COLO668 (cell line): ENCODE measurements at regions not wholly inside any gene's neighbourhood (a gene's known extent, or its start where the extent isn't known, plus 50 kb on each side); places are given as distances from the start of the nearest gene placed in this dataset.
A peak's percentile ranks its signal among the peaks of the same experiment; 100 is the strongest.

Experiments
- DNase-seq: peaks from one replicate; lab custom pipeline; 2025; ENCODE audit not compliant: unreplicated experiment; lab: John Stamatoyannopoulos, UW

DNA sequence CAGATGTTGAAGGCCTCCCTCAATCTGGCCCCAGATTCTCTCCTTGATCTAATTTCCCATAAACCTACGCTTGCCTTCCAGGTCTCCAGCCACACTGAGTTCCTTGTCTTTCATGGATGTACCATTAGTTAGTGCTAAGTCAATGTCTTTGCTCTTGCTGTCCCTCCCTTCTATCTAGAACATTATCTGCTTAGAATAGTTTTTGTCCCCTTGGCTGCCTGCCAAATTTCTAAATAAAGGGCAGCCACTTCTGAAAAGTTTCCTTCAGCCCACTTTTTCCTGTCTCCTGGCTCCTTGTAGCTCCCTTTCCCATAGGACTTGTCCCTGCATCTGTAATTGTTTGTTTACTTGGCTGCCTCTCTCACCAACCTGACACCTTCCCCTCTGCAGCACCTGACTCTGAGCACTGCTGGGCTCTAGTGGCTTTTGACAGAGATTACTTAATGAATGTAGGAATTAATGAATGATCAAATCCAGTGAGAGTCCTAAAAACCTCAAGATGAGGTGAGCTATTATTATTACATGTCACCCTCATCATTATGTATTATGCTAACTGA lies 58.3 kb downstream of the CXCL12 start:
- DNase-seq = no peak

DNA sequence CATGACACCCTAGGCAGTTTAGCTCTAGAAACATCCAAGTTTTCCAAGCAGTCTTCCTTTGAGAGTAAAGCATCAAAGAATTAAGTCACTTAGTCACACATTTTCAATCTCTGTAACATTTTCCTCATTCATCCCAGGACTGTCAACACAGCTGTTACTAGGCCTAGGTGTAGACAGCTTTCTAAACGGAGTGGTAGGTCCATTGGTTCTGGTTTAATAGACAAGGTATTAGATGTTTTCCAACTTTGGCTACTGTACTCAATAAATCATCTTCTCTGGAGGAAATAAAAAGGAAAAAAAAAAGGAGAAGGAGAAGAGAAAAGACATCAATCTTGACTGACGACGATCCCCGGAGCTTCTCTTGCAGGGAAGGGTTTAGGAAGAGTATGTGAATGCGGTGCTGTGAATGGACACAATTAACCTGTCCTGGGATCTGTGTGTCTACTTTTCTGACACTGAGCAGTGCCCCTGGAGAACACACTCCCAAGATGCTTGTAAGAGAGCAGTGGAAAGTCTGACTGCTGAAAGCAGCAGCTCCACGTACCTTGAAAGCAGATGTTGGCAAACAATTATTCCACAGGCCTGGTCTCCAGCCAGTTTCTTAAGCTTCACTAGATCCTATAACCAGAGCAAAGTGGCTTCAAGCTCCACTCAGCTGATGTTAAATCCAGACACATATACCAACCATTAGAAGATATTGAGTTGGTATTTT lies 59.1 kb downstream of the CXCL12 start:
- DNase-seq = no peak

DNA sequence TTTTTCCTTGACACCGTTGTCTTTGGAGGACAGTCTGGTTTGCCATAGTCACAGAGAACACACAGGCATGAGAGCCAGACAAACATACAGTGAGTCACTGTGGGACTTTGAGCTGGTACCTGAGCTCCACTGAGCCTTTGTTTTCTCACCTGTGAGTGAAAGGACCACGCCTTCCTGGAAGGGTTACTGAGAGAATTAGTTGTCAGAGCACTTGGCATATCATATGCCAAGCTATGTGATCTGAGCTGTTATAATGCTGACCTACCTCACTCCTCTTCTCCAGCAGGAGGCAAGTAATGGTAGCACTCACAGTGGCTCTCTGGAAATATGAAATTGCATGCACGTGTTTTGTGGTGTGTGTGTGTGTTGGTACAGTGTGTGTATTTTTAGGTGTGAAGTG lies 59.7 kb downstream of the CXCL12 start:
- peak; percentile 71 for DNase-seq

DNA sequence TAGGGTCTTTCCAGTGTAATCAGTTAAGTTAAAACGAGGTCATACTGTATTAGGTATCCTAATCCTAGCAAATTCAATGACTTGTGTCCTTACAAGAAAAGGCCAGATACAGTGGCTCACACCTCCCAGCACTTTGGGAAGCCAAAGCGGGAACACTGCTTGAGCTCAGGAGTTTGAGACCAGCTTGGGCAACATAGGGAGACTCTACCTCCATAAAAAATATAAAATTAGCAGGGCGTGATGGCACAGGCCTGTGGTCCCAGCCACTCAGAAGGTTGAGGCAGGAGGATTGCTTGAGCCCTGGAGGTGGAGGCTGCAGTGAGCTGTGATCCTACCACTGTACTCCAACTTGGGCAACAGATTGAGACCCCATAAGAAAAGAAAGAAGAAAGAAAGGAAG lies 61.1 kb downstream of the CXCL12 start:
- no peak for DNase-seq

DNA sequence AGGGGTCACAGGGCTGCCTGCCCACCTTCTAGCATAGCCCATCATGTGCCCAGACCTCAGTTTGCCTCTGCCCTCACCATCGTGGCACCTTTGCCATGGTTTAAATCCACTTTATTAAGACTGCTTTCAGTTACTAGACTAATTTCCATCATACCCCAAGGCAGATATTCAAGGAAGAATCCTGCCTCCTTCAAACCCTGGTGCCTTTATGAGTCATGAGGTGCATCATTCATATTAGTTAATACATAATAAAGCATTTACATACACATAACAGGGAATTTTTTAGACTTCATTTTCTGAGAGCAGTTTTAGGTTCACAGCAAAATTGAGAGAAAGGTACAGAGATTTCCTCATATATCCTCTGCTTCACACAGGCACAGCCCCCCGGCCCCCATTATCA lies 62.8 kb downstream of the CXCL12 start:
- no peak for DNase-seq

DNA sequence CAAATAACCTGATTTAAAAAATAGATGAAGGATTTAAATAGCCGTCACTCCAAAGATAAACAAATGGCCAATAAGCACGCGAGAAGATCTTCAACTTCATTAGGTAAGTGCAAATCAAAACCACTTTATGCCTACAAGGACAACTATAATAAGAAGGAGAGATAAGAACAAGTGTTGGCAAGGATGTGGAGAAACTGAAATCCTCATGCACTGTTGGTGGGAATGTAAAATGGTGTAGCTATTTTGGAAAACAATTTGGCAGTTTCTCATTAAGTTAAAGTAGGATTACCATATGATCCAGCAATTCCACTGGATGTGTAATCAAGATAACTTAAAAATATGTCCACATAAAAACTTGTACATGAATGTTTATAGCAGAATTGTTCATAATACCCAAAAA lies 64.1 kb downstream of the CXCL12 start:
- DNase-seq = no peak

DNA sequence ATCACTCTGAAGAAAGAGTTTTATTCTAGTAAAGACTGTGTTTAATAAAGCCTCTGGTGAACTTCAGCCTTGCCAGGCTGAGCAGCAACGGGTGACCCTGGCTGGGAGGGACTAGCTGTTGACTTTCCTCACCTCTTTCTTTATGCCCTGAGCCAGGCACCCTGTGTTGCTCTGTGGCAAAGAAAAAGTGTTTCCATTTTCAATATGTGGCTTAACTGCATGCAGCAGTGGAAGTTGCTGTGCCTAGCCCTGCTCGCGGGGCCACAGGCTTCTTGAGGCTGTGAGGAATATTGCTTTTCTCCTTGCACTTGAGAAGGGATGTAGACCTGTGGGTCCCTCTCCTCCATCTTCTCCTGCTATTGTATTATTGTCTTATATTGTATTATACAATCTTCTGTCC lies 67.0 kb downstream of the CXCL12 start:
- no peak for DNase-seq

DNA sequence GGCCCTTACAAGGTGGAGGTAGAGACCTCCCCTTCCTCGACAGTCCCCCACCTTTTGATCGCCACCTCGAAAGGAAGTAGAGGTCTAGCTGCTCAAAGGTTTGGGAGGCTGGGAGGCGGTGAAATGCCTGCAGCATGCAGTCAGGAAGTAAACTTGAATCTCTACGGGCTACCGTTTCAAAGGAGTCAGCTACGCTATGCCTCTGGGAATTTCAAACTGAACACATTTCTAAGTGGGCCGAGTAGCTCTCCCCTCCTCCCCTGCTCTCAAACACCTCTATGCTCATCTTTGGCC lies 68.0 kb downstream of the CXCL12 start:
- DNase-seq = no peak

DNA sequence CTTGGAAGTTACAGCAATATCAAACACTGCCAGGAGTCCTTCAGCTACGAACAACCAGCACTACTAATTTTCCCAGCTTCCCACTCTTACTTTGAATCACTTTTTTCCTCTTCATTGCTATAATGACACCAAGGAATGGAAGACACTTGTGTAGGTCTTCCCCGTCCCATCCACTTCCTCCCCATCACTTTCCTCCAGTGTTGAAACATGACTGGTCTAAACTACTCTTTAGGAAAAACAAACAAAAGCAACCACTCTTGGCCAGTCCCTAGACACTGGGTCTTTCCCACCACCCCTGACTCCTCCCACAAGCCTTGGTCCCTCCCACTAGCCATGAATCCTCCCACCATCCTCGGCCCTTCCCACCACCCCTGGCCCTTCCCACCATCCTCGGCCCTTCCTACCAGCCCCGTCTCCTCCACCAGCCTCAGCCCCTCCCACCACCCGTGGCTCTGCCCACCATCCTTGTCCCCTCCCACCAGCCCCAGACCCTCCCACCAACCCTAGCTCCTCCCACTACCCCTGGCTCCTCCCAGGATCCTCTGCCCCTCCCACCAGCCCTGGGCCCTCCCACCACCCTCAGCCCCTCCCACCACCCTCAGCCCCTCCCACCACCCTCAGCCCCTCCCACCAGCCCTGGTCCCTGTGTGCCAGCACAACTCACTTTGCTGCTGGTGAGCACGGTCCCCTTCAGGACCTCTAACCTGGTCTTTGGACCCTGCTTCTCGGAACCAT lies 68.5 kb downstream of the CXCL12 start:
- DNase-seq = no peak

DNA sequence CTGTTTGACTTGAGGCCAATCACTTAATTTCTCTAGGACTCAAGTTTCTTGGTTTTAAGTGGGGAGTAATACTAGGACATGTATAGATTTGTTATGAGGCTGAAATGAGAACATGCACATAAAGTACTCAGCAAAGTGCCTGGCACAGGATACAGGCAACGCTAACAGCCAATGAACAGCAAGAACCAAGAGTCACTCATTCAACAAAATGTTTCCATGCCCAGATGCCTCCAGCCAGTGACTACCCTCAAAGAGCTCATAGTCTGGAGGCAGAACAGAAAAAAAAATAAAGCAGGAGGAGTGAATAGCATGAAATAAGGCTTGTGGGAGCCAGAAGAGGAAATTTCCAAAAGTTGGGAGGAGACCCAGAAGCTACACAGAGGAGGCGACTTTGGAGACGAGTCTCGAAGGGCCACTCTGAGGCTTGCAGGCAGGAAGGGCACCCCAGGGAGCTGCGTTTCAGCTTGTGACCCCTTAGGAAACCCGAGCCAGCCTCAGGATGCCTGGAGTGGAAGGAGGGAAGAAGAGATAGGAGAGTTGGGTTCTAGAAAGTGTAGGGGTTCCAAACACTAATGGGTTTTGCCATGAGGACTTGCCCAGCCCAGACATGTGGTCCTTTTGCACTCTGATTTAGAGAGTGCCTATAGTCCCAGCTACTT lies 70.0 kb downstream of the CXCL12 start:
- no peak for DNase-seq

DNA sequence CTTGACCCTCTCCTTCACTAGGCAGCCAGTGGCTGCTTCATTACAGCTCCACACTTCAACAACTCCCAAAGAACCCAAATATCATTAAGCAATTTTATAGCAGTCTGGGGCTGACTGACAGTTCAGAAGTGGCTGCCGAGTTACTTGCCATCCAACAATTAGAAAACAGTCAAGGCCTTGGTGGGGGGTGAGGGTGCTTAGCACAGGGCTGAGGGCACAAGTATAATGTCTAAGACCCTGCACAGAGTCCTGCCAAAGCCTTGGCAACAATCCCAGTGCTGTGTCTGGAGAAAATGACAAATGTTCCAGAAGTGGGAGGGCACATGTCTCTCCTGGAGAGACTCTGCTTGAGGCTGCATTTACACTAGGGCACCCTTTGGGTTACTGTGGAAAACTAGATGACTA lies 71.1 kb downstream of the CXCL12 start:
- no peak for DNase-seq

DNA sequence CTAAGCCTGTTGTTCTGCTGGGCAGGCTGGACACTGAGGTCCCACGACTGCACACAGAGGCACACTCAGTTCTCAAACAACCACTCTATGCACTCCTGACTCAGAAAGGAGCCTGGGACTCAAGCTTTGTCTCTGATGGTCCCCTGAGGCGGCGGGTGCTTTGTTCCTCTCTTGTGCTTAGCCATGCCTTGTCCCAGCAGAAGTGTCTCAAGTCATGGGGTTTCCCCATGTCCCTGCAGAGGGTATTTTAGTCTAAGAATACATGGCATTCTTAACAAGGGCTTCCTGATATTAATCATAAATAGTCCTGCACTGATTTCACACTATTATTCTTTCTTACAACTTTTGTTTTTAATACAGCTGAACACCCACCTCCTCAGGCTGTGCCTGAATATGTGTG lies 72.5 kb downstream of the CXCL12 start:
- DNase-seq = no peak

DNA sequence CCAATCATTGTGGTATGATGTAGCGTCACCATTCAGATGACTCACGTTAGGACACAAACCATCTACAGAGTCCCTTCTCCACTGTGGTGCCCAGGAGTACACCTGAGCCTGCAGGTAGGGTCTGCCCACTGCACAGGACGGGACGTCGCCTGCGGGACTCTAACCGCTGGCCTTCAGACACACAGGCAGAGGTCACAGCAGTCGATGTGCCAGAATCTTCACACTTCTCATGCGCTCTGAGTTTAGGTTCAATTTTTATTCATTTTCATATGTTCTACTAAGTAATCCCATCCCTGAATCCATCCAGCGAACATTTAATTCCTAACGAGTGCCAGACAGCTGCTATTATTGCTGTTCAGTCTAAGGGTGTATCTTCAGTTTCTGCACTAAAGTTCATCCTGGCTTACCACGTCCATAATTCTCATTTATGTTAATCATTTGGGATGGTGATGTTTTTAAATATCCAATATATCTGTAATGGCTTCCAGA lies 73.3 kb downstream of the CXCL12 start:
- no peak for DNase-seq

DNA sequence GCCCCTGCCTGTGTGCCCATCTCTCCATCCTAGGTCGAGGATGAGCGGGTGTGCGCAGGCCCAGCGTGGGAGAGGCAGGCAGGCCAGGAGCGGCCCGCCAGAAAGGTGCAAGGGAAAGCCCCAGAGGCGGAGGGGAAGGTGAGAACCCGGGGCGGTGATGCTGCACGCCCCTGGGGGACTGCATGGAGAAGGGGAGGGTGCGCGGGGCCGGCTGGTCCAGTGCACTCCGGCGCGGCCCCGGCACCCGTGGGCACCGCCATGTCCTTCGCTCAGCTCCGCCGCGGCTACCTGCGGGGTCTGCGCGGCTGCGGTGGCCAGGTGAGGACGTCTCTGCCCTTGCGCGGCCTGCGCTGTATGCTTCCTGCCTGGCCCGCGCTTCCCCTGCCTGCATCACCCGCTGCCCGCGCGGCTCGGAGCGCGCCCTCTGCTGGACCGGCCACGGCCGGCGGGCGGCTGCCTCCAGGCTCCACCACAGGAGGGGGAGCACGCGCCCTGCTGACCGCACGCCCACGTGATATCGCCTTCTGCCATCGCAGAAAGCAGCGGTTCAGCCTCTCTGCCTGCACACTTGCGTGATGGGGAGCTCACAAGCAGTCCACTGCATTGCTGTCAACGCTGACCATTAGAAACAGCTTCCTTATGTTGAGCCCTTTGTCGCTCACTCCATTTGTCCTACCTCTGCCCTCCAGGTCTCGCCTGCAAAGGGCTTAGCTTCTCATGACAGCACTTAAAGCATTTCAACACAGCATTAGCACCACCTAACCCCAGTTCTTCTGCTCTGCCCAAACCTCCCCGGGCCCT lies 73.9 kb downstream of the CXCL12 start:
- peak; percentile 80 for DNase-seq

DNA sequence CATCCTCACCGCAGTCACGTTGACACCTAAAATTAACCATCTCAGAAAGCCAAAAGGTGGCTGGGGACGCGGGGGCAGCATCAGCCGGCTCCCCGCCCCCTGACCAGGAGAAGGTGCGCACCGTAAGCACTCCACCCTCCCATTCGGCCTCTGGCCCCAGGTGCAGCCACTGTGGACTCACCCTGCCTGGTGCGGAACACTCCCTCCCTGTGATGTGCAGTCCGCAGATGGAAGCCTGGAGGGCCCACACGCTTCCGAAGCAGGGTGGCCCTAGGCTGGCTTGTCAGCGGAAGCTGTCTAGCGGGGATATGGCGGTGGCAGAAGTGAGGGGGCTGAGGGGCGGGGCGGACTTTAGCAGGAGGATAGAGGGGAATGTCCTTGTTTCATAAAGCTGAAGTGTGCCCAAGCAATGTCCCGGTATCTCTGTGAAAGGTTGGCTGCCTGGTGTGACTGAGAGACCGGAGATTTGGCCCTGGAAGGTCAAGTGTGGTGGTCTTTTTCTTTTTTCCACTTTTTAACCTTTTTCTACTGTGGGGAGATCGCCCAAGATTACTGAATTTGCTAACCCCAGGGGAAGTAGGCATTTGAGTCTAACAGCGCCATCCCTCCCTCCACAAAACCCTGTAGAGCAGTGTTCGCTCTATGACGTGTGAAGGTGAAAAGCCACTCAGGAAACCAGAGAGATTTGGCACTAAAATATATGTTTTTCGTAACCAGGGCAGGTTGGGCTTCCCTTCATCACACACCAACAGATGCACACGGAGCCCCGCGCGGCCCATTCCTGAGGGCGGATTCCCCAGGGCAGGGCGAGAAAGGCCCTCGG lies 74.7 kb downstream of the CXCL12 start:
- DNase-seq = no peak

DNA sequence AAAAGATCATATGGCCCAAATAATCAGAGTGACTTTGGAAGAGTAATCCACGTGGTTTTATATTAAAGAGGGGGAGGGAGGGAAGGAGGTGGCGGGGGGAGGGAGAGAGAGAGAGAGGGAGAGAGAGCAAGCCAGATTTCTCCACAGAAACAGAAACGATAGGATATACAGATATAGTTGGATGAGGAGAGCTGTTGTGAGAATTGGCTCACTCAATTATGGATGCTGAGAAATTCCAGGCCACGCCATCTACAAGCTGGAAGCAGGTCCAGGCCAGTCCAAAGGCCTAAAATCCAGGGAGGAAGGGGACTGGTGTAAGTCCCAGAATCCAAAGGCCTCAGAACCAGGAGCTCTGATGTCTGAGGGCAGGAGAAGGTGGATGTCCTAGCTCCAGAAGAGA lies 75.5 kb downstream of the CXCL12 start:
- no peak for DNase-seq

DNA sequence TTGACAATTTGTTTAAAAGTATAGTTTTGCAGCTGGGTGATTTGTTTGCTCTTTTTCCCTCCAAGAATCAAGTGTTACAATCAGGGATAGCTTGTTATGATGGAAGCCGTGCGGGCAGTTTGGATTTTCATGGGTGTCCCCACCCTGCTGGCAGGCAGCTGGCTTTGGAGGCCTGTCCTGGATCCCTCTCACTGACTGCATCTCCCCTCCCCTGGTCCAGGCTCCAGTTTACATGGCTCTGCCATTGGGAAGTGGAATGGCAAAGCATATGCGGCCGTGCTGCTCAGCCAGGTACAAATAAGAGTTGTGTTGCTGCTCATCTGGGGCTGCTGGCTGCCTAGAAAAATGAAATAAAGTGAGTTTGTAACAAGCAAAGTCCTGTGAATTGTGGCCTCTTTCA lies 76.0 kb downstream of the CXCL12 start:
- DNase-seq = no peak

DNA sequence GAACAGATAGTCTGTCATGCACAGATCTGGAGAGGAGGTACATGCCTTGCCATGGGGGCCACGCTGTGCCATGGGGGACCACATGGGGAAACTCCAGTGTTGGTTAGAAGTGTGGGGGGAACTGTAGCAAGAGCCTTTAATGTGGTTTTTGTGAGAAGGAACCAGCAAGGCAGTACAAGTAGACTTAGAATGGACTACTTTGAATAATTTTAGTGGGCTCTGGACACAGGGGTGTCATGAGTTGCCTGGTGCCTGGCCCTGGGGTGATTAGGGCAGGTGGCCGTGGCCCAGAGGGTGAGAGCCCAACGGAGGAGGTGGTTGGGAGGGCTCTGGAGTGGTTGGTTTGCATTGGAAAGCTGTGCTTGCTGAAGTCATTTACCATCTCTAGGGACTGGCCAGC lies 77.2 kb downstream of the CXCL12 start:
- no peak for DNase-seq

DNA sequence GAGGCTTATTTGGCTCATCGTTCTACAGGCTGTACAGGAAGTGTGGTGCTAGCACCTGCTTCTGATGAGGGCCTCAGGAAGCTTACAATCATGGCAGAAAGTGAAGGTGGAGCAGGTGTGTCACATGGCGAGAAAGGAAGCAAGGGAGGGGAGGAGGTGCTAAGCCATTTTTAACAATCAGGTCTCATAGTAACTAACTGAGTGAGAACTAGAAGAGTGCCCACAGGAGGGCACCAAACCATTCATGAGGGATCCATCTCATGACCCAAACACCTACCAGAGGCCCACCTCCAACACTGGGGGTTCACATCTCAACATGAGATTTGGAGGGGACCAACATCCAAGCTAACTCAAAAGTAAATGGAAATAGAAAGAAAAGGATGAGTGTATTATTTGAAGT lies 78.1 kb downstream of the CXCL12 start:
- DNase-seq = peak; percentile 7

DNA sequence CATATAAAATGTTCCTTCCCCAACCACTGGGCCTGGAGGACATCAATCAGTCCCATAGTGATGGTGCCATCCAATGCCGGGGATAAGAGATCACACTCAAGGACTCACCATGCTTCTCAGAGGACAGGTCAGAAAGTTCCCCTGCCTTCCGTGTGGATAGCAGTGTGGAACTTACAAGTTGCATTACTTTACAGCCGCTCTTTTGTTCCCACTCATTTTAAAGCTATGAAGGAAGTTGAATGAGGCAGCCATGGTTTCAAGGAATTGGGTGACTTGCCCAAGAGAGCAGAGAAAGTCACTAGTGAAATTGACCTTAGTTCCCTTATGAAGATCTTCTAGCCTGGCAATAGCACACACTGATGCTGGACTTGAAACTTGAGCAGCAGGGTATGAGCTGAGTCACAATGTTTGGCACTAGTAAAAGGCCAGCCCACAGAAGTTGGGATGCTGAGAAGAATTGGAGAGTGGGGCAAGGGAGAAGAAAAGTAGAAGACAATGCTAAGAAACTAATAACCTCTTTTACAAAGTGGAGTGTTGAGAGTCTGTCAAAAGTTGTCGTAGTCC lies 78.7 kb downstream of the CXCL12 start:
- no peak for DNase-seq
